WERI-Rb-1 (cell line): ENCODE measurements at regions not wholly inside any gene's neighbourhood (a gene's known extent, or its start where the extent isn't known, plus 50 kb on each side); places are given as distances from the start of the nearest gene placed in this dataset.

Experiments used
- DNase-seq: peaks from one replicate; pipeline ENCODE4 v3.0.0-alpha.2; 2020
- H3K27ac ChIP-seq: fragments of 250-450 bp; sonication (Bioruptor Pico); 2 replicates; pipeline ENCODE4 v1.5.1; 2020; ENCODE audit warnings: mild to moderate bottlenecking, moderate library complexity
- H3K27me3 ChIP-seq: fragments of 250-450 bp; sonication (Bioruptor Pico); 2 replicates; pipeline ENCODE4 v1.5.1; 2021; ENCODE audit warnings: mild to moderate bottlenecking, low read depth, moderate library complexity; ENCODE audit not compliant: insufficient read depth, severe bottlenecking
- H3K36me3 ChIP-seq: fragments of 250-450 bp; sonication (Bioruptor Pico); 2 replicates; pipeline ENCODE4 v1.5.1; 2020; ENCODE audit warnings: mild to moderate bottlenecking, moderate library complexity
- H3K4me3 ChIP-seq: 2 replicates; pipeline ENCODE4 v1.5.1; 2011; ENCODE audit warnings: low read depth, mild to moderate bottlenecking, control low read depth, low read length
- H3K9me3 ChIP-seq: fragments of 250-450 bp; sonication (Bioruptor Pico); 2 replicates; pipeline ENCODE4 v1.5.1; 2021; ENCODE audit warnings: mild to moderate bottlenecking, moderate library complexity; ENCODE audit not compliant: severe bottlenecking
- TF ChIP-seq, protein P1 (sequence below): IDR thresholded peaks from 2 replicates; pipeline ENCODE4 v1.5.1; 2011; ENCODE audit warnings: low read depth, mild to moderate bottlenecking, control low read depth, inconsistent platforms, low read length

- H3K27ac ChIP-seq: no peak overlapping the region
- TF ChIP-seq, protein P1, sequence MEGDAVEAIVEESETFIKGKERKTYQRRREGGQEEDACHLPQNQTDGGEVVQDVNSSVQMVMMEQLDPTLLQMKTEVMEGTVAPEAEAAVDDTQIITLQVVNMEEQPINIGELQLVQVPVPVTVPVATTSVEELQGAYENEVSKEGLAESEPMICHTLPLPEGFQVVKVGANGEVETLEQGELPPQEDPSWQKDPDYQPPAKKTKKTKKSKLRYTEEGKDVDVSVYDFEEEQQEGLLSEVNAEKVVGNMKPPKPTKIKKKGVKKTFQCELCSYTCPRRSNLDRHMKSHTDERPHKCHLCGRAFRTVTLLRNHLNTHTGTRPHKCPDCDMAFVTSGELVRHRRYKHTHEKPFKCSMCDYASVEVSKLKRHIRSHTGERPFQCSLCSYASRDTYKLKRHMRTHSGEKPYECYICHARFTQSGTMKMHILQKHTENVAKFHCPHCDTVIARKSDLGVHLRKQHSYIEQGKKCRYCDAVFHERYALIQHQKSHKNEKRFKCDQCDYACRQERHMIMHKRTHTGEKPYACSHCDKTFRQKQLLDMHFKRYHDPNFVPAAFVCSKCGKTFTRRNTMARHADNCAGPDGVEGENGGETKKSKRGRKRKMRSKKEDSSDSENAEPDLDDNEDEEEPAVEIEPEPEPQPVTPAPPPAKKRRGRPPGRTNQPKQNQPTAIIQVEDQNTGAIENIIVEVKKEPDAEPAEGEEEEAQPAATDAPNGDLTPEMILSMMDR: no peak
- no peak overlapping the region for H3K4me3 ChIP-seq
- no peaks in the 10 kb centered on the region for H3K27me3 ChIP-seq
- H3K9me3 ChIP-seq: no peaks in the 10 kb centered on the region
- no peak for DNase-seq
- no peaks in the 10 kb centered on the region for H3K36me3 ChIP-seq
Observed at GRCh38 chr10:10292501-10292900, 725.2 kb upstream of the CELF2 start.

GRCh38 chr10:10293041-10293440, 724.6 kb upstream of the CELF2 start:
- TF ChIP-seq, protein P1: no peak
- H3K27ac ChIP-seq: no peak overlapping the region
- no peaks in the 10 kb centered on the region for H3K27me3 ChIP-seq
- H3K9me3 ChIP-seq: no peaks in the 10 kb centered on the region
- H3K4me3 ChIP-seq: no peak overlapping the region
- no peaks in the 10 kb centered on the region for H3K36me3 ChIP-seq
- DNase-seq: no peak

GRCh38 chr10:10293481-10293951, 724.2 kb upstream of the CELF2 start:
- H3K27ac ChIP-seq: no peak overlapping the region
- H3K36me3 ChIP-seq: no peaks in the 10 kb centered on the region
- no peaks in the 10 kb centered on the region for H3K27me3 ChIP-seq
- no peak for DNase-seq
- no peaks in the 10 kb centered on the region for H3K9me3 ChIP-seq
- no peak overlapping the region for H3K4me3 ChIP-seq
- TF ChIP-seq, protein P1: no peak

DNA sequence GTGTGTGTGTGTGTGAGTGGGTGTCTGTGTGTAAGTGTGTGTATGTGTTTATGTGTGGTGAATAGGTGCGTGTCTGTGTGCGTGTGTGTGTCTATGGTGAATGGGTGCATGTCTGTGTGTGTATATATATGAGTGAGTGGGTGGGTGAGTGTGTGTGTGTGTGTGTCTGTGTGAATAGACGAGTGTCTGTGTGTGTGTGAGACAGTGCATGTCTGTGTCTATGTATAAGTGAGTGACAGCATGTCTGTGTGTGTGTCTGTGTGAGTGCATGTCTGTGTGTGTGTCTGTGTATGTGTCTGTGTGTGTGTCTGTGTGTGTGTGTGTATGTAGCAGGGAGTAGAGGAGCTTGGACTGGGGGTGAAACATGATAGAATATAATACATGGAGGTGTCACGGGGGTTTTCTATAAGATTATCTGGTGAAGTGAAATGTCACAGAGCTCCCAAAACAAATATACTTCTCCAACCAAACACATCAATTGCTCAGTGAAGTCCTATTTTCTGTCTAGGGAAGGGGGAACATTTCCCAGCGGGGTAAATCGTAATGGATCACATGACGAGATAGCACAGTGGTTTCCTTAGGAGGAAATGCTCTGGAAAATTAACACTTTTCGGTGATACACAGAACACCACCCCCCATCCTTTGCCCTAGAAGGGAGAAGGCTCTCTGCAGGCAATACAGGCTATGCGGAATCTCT, 723.3 kb upstream of the CELF2 start:
- no peak overlapping the region for H3K27ac ChIP-seq
- no peaks in the 10 kb centered on the region for H3K36me3 ChIP-seq
- DNase-seq: no peak
- H3K4me3 ChIP-seq: no peak overlapping the region
- TF ChIP-seq, protein P1: no peak
- H3K9me3 ChIP-seq: no peaks in the 10 kb centered on the region
- no peaks in the 10 kb centered on the region for H3K27me3 ChIP-seq

GRCh38 chr10:10294881-10295529, 722.7 kb upstream of the CELF2 start:
- Histone ChIP-seq H3K27me3 (no peaks in the 10 kb centered on the region), H3K4me3 (no peak overlapping the region), H3K9me3 (no peaks in the 10 kb centered on the region), H3K27ac (no peak overlapping the region), H3K36me3 (no peaks in the 10 kb centered on the region)
- TF ChIP-seq, protein P1: no peak
- no peak for DNase-seq
